ENCODE measurements at regions not wholly inside any gene's neighbourhood (a gene's known extent, or its start where the extent isn't known, plus 50 kb on each side); places are given as distances from the start of the nearest gene placed in this dataset.

GRCh38 chr2:89844221-89844943, 1152.9 kb downstream of the RPIA start:
- Histone ChIP-seq H3K4me2 (ENCODE audit: low read length) (no peak overlapping the region), H3K27ac (ENCODE audit: low read length) (no peak overlapping the region), H3K79me2 (replicated peaks; ENCODE audit: insufficient read depth, low read length) (no peaks in the 10 kb centered on the region), H3K9me3 (ENCODE audit: low read length) (peaks cover 22% of the 10 kb centered on the region), H4K20me1 (ENCODE audit: insufficient read depth) (no peaks in the 10 kb centered on the region), H3K4me3 (ENCODE audit: low read length) (no peak overlapping the region), H3K27me3 (ENCODE audit: insufficient read depth, low read depth, low read length) (no peaks in the 10 kb centered on the region), H2AFZ (ENCODE audit: low read depth, low read length) (no peak overlapping the region), H3K9me2 (ENCODE audit: insufficient read depth, low read length) (no peaks in the 10 kb centered on the region), H3F3A (ENCODE audit: insufficient read depth, low read length, poor library complexity, severe bottlenecking) (no peaks in the 10 kb centered on the region), H3K9ac (ENCODE audit: low read length) (no peak overlapping the region), H3K36me3 (ENCODE audit: insufficient read depth, low read length) (no peaks in the 10 kb centered on the region)
- no peak for TF ChIP-seq CTCF (IDR thresholded peaks at IDR 0.05; ENCODE audit: poor library complexity, severe bottlenecking)
- no peak for TF ChIP-seq EP300 (conservative IDR thresholded peaks at IDR 0.05; ENCODE audit: poor library complexity, severe bottlenecking)
- TF ChIP-seq POLR2AphosphoS5 (IDR thresholded peaks at IDR 0.05): no peak
- no peak for TF ChIP-seq RAD21 (conservative IDR thresholded peaks at IDR 0.05)
- no peak for TF ChIP-seq TAF1 (IDR thresholded peaks at IDR 0.05; ENCODE audit: low read depth)
- no peak for TF ChIP-seq REST (IDR thresholded peaks at IDR 0.05; ENCODE audit: borderline replicate concordance)
- TF ChIP-seq SMC3 (conservative IDR thresholded peaks at IDR 0.05; ENCODE audit: poor library complexity): no peak
- TF ChIP-seq MXI1 (conservative IDR thresholded peaks at IDR 0.05; ENCODE audit: poor library complexity, severe bottlenecking): no peak
- TF ChIP-seq EZH2 (IDR thresholded peaks at IDR 0.05; ENCODE audit: borderline replicate concordance, insufficient read depth, low read length, poor library complexity, severe bottlenecking): no peak

- no peak overlapping the region for H3K4me3 ChIP-seq (ENCODE audit: low read length)
- H4K20me1 ChIP-seq (ENCODE audit: insufficient read depth): no peaks in the 10 kb centered on the region
- H3K79me2 ChIP-seq (replicated peaks; ENCODE audit: insufficient read depth, low read length): no peaks in the 10 kb centered on the region
- no peak overlapping the region for H3K4me2 ChIP-seq (ENCODE audit: low read length)
- H3K36me3 ChIP-seq (ENCODE audit: insufficient read depth, low read length): no peaks in the 10 kb centered on the region
- no peak overlapping the region for H3K9ac ChIP-seq (ENCODE audit: low read length)
- no peak overlapping the region for H2AFZ ChIP-seq (ENCODE audit: low read depth, low read length)
- H3K27me3 ChIP-seq (ENCODE audit: insufficient read depth, low read depth, low read length): no peaks in the 10 kb centered on the region
- H3K27ac ChIP-seq (ENCODE audit: low read length): no peak overlapping the region
- H3K9me2 ChIP-seq (ENCODE audit: insufficient read depth, low read length): no peaks in the 10 kb centered on the region
- no peak for TF ChIP-seq REST (IDR thresholded peaks at IDR 0.05; ENCODE audit: borderline replicate concordance)
- TF ChIP-seq CTCF (IDR thresholded peaks at IDR 0.05; ENCODE audit: poor library complexity, severe bottlenecking): no peak
- TF ChIP-seq EZH2 (IDR thresholded peaks at IDR 0.05; ENCODE audit: borderline replicate concordance, insufficient read depth, low read length, poor library complexity, severe bottlenecking): no peak
- no peak for TF ChIP-seq RAD21 (conservative IDR thresholded peaks at IDR 0.05)
- no peak for TF ChIP-seq MXI1 (conservative IDR thresholded peaks at IDR 0.05; ENCODE audit: poor library complexity, severe bottlenecking)
- no peak for TF ChIP-seq POLR2AphosphoS5 (IDR thresholded peaks at IDR 0.05)
- no peak for TF ChIP-seq TAF1 (IDR thresholded peaks at IDR 0.05; ENCODE audit: low read depth)
- peaks cover 16% of the 10 kb centered on the region for H3K9me3 ChIP-seq (ENCODE audit: low read length)
- no peaks in the 10 kb centered on the region for H3F3A ChIP-seq (ENCODE audit: insufficient read depth, low read length, poor library complexity, severe bottlenecking)
Observed at GRCh38 chr2:89845532-89845931, 1154.1 kb downstream of the RPIA start.
